Prostate gland (tissue), 2 donors: ENCODE measurements at regions not wholly inside any gene's neighbourhood (a gene's known extent, or its start where the extent isn't known, plus 50 kb on each side); places are given as distances from the start of the nearest gene placed in this dataset.

ENCODE experiments used
- DNase-seq: peaks from one replicate; pipeline ENCODE4 v3.0.0-alpha.2; 2019; ENCODE audit warnings: low spot score
- H3K27ac ChIP-seq, 2 donors: fragments of 200-600 bp; sonication (generic); 2 replicates each; pipeline ENCODE4 v1.5.1; 2017 to 2019
- H3K27me3 ChIP-seq: fragments of 200-600 bp; sonication (generic); replicated peaks from 2 replicates; pipeline ENCODE4 v1.5.1; 2019; ENCODE audit not compliant: insufficient read depth
- H3K36me3 ChIP-seq, 2 donors: fragments of 200-600 bp; sonication (generic); 1 replicate in 1 of 2; 2 replicates in 1 of 2; pipeline versions ENCODE4 v1.5.1 to v1.8.1; 2017 to 2019
- H3K4me1 ChIP-seq: fragments of 200-600 bp; sonication (generic); replicated peaks from 2 replicates; pipeline ENCODE4 v1.5.1; 2019
- H3K4me3 ChIP-seq, 2 donors: fragments of 200-600 bp; sonication (generic); 2 replicates each; pipeline ENCODE4 v1.5.1; 2017 to 2019
- H3K9me3 ChIP-seq: fragments of 200-600 bp; sonication (generic); 2 replicates; pipeline ENCODE4 v1.5.1; 2017
- CTCF ChIP-seq, 4 experiments: fragments of 200-600 bp in 2 of 4; fragments of 450-650 bp in 2 of 4; sonication (generic) in 2 of 4; IDR thresholded peaks; 1 replicate in 3 of 4; 2 replicates in 1 of 4; pipeline ENCODE4 v1.5.1; 2016 to 2019; ENCODE audit warnings: antibody characterized with exemption in 4 of 4, mild to moderate bottlenecking in 2 of 4, moderate library complexity in 2 of 4
- POLR2A ChIP-seq: fragments of 450-650 bp; IDR thresholded peaks from one replicate; pipeline ENCODE4 v1.6.1; 2016; ENCODE audit warnings: antibody characterized with exemption, mild to moderate bottlenecking
- POLR2AphosphoS5 ChIP-seq: sonication (generic); formaldehyde crosslinking; IDR thresholded peaks from one replicate; pipeline ENCODE4 v1.6.1; 2017; ENCODE audit warnings: antibody characterized with exemption
- WGBS: methylation state at CpG from one replicate; pipeline ENCODE4 v1.1.5; 2018; 5-methylcytosine and 5-hydroxymethylcytosine counted together
- intact Hi-C: fragments of 100-400 bp; cut with DNase I; formaldehyde crosslinking; loops from one replicate; pipeline ENCODE4 v1.14.2; 2022

DNA sequence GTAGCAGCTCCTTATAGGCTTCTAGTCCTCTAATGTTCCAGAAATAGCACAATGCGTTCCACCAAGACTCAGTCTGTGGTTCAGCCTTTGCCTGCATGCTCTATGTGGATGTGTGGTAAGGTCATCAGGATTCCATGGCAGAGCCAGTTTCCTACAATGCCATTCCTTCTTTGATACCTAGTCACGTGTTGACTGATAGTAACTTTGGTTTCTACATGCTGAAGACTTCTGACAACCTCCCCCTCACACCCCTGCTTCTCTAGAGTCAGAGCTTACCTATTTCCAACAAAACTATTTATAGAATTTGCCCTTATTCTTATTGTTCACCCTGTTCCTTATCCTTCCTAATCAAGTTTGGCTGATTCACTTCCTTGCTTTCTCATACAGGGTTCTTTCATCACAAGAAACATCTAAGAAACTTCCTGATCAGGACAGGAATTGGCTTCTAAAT is 81.1 kb downstream of the CT47B1 start:
- Histone ChIP-seq H3K27me3 (no peaks in the 10 kb centered on the region), H3K36me3 (no peaks in the 10 kb centered on the region), H3K4me1 (no peaks in the 10 kb centered on the region), H3K27ac (no peak overlapping the region), H3K9me3 (no peaks in the 10 kb centered on the region), H3K4me3 (no peak overlapping the region)
- WGBS = 72% methylated on average over 2 of the region's 2 CpGs
- no peak for DNase-seq
- TF ChIP-seq POLR2A (no peak), CTCF (IDR thresholded peaks at IDR 0.05) (no peak), POLR2AphosphoS5 (no peak)
- intact Hi-C loops = no loop called here

DNA sequence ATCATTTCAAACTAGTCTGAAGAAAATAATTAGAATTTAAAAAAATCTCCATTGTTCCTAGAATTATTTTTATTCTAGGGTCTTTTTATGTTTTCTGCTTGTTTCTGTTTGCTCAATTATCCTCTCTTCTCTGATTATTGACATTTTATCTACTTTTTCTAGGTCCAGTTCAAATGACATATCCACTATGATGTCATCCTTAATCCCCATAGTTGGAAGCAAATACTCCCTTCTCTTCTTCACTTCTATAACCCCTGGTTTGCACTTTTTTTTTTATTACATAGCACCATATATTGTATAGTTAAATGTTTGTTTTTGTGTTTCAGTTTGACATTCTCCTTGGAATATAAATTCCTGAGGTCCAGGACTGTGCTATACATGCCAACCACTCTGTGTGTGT is 82.6 kb downstream of the CT47B1 start:
- Histone ChIP-seq H3K27me3 (no peaks in the 10 kb centered on the region), H3K9me3 (no peaks in the 10 kb centered on the region), H3K4me1 (no peaks in the 10 kb centered on the region), H3K4me3 (no peak overlapping the region), H3K36me3 (no peaks in the 10 kb centered on the region), H3K27ac (no peak overlapping the region)
- DNase-seq = no peak
- TF ChIP-seq POLR2A (no peak), POLR2AphosphoS5 (no peak), CTCF (IDR thresholded peaks at IDR 0.05) (no peak)
- intact Hi-C loops = no loop called here

- DNase-seq = peak; percentile 4
- Histone ChIP-seq H3K9me3 (no peaks in the 10 kb centered on the region), H3K4me1 (no peaks in the 10 kb centered on the region), H3K27ac (no peak overlapping the region), H3K27me3 (no peaks in the 10 kb centered on the region), H3K4me3 (no peak overlapping the region), H3K36me3 (no peaks in the 10 kb centered on the region)
- no peak for TF ChIP-seq CTCF (IDR thresholded peaks at IDR 0.05)
- TF ChIP-seq POLR2A = no peak
- no peak for TF ChIP-seq POLR2AphosphoS5
- intact Hi-C loops = no loop called here
- WGBS = 54% methylated on average over 2 of the region's 2 CpGs
Measured at GRCh38 chrX:120791013-120791643, 84.5 kb downstream of the CT47B1 start.

GRCh38 chrX:120790552-120790951 is 85.1 kb downstream of the CT47B1 start:
- no peak for DNase-seq
- no peak overlapping the region for H3K27ac ChIP-seq
- H3K36me3 ChIP-seq = no peaks in the 10 kb centered on the region
- H3K9me3 ChIP-seq = no peaks in the 10 kb centered on the region
- 63% methylated on average over 4 of the region's 4 CpGs for WGBS
- intact Hi-C loops = no loop called here
- no peaks in the 10 kb centered on the region for H3K4me1 ChIP-seq
- TF ChIP-seq POLR2AphosphoS5 (no peak), POLR2A (no peak), CTCF (IDR thresholded peaks at IDR 0.05) (no peak)
- no peak overlapping the region for H3K4me3 ChIP-seq
- H3K27me3 ChIP-seq = no peaks in the 10 kb centered on the region

DNA sequence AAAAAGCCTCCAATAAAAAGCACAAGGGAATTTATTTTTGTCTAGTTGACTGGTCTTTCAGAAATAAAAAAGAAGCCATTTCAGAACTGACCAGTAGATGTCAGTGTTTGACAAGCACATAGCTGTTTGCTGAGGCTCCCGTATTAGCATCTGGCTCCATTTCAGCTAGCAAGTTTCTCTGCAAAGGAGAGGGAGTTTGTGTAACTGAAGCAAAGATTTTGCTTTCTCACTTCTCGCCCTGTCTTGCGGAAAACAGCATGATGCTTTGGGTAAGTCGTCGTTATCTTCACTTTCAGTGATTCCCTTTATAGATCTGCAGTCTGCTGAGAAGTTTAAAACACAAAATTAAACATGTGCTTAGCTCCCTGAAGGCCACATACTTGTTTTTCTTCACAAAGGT is 85.5 kb downstream of the CT47B1 start:
- 0% methylated on average over 5 of the region's 5 CpGs for WGBS
- DNase-seq = peak; percentile 10
- no peak overlapping the region for H3K4me3 ChIP-seq
- no peaks in the 10 kb centered on the region for H3K36me3 ChIP-seq
- no peaks in the 10 kb centered on the region for H3K27me3 ChIP-seq
- no peak overlapping the region for H3K27ac ChIP-seq
- H3K4me1 ChIP-seq = no peaks in the 10 kb centered on the region
- TF ChIP-seq POLR2AphosphoS5 = no peak
- TF ChIP-seq CTCF (IDR thresholded peaks at IDR 0.05) = peak in 3 of 4 experiments; percentile 49 to 59 (median 51)
- TF ChIP-seq POLR2A = no peak
- intact Hi-C loops = no loop called here
- H3K9me3 ChIP-seq = no peaks in the 10 kb centered on the region
